HG03442 (cell line): ENCODE measurements at regions not wholly inside any gene's neighbourhood (a gene's known extent, or its start where the extent isn't known, plus 50 kb on each side); places are given as distances from the start of the nearest gene placed in this dataset.
"Not testable (repeated sequence)": the region's sequence is repeated elsewhere in the genome, so short reads cannot be mapped to it uniquely, and the experiment has no call there.

ENCODE experiments used
- ATAC-seq: cut with Tn5 transposase; IDR thresholded peaks from one replicate; pipeline ENCODE4 v1.9.1; 2021; ENCODE audit warnings: mild to moderate bottlenecking, moderate library complexity; ENCODE audit not compliant: unreplicated experiment

- ATAC-seq, result no peak
Observed at GRCh38 chr3:193946945-193947344, 189.0 kb upstream of the HES1 start.

GRCh38 chr3:193947596-193947995, 188.4 kb upstream of the HES1 start:
- ATAC-seq, result no peak

GRCh38 chr3:193948459-193948858, 187.5 kb upstream of the HES1 start:
- no peak for ATAC-seq

GRCh38 chr3:193951859-193952258, 184.1 kb upstream of the HES1 start:
- no peak for ATAC-seq

GRCh38 chr3:193954752-193955151, 181.2 kb upstream of the HES1 start:
- no peak for ATAC-seq

- no peak for ATAC-seq
Observed at GRCh38 chr3:193955719-193956118, 180.2 kb upstream of the HES1 start.

GRCh38 chr3:193959861-193960260, 176.1 kb upstream of the HES1 start:
- no peak for ATAC-seq

GRCh38 chr3:193960487-193961274, 175.3 kb upstream of the HES1 start:
- no peak for ATAC-seq

GRCh38 chr3:193962986-193963685, 172.8 kb upstream of the HES1 start:
- ATAC-seq, result no peak

- ATAC-seq, result peak; percentile 93
Observed at GRCh38 chr3:193963808-193964516, 172.0 kb upstream of the HES1 start.

GRCh38 chr3:193964517-193964880, 171.4 kb upstream of the HES1 start:
- ATAC-seq, result no peak

GRCh38 chr3:193968380-193968974, 167.5 kb upstream of the HES1 start:
- ATAC-seq, result no peak

GRCh38 chr3:193970131-193970772, 165.7 kb upstream of the HES1 start:
- ATAC-seq, result not testable (repeated sequence)

- peak; percentile 34 for ATAC-seq
Observed at GRCh38 chr3:193970773-193971206, 165.2 kb upstream of the HES1 start.

GRCh38 chr3:193971261-193971751, 164.6 kb upstream of the HES1 start:
- peak; percentile 35 for ATAC-seq

GRCh38 chr3:193971966-193972365, 164.0 kb upstream of the HES1 start:
- no peak for ATAC-seq

GRCh38 chr3:193972832-193973231, 163.1 kb upstream of the HES1 start:
- ATAC-seq, result no peak

- ATAC-seq, result no peak
Observed at GRCh38 chr3:193974191-193974652, 161.7 kb upstream of the HES1 start.

GRCh38 chr3:193974671-193975535, 161.0 kb upstream of the HES1 start:
- no peak for ATAC-seq

- ATAC-seq, result no peak
Observed at GRCh38 chr3:193977622-193978021, 158.3 kb upstream of the HES1 start.
